ENCODE measurements at regions not wholly inside any gene's neighbourhood (a gene's known extent, or its start where the extent isn't known, plus 50 kb on each side); places are given as distances from the start of the nearest gene placed in this dataset.
A peak's percentile ranks its signal among the peaks of the same experiment; 100 is the strongest.

- no peak for DNase-seq (ENCODE audit: low spot score)
Observed at GRCh38 chr2:151085181-151085611, 176.5 kb downstream of the RBM43 start.

- DNase-seq (ENCODE audit: low spot score) = no peak
Observed at GRCh38 chr2:151083856-151084795, 177.5 kb downstream of the RBM43 start.

GRCh38 chr2:151078889-151079288 is 182.8 kb downstream of the RBM43 start:
- DNase-seq (ENCODE audit: low spot score) = no peak

DNA sequence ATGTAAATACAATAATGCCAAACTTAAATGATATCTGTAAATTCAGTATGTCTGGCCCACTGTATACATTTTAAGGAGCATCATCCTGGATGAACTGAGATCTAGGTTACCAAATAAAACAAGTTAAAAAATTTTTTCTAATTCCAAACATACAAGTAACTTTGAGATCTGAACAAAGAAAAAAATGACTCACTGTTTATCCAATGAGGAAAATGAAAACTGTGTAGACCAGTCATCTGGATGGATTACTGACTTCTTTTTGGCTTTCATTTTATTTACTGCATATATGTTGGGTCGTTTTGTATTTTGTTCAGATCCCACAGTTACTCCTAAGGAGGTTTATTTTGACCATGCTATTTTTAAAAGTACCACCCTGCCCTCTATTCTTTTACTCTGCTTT is 189.8 kb downstream of the RBM43 start:
- DNase-seq (ENCODE audit: low spot score) = no peak

DNA sequence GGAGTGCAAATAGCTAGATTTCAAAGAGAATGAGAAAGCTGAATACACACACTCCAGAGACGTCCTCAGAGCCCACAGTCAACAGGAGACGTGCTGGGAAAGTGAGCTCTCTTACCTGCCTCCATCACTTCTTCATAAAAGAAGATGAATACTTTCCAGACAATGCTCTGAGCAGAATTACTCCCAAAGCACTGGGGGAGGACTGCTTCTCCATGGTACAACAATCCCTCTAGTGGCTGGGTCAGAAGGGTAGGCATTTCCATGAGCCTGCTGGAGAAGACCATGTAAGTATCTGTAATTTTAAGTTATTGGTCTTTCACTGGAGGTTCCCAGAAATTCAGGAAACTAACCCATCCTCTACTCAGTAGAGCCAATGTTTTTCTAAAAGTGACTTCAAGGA is 190.3 kb downstream of the RBM43 start:
- DNase-seq (ENCODE audit: low spot score) = peak; percentile 33

GRCh38 chr2:151070253-151070652 is 191.4 kb downstream of the RBM43 start:
- DNase-seq (ENCODE audit: low spot score) = no peak

DNA sequence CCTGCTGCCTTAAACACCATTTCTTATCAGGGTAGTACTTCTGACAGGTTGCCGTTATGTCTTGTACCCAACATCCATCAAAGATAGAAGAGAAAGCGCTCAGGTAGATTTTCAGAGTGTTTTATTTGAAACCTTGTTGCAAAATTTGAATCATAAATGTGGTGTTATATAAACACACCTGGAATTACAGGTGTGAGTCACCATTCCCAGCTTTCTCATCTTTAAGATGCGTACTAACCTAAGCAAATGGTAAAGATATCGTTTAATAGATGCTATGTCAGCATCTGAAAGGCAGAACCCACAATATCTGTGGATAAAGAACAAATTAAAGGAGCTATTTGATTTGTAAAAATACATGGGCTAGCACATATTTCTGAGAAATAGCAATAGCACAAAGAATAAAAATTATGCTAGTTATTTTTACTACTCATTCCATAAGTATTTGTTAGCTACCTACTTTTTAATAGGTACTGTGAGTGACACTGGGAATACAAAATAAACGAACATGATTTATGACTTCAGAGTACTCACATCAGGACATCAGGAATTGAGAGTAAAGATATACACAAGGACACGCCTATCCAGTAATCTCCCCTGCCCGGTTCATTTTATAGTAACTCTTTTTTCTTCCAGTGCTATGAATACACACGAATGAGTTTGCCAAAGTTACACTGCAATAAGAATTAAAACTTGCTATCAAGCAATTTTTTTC is 193.8 kb downstream of the RBM43 start:
- DNase-seq (ENCODE audit: low spot score) = no peak

- no peak for DNase-seq (ENCODE audit: low spot score)
Observed at GRCh38 chr2:151063271-151063670, 198.4 kb downstream of the RBM43 start.

- DNase-seq (ENCODE audit: low spot score) = no peak
Observed at GRCh38 chr2:151060287-151060686, 201.4 kb downstream of the RBM43 start.

DNA sequence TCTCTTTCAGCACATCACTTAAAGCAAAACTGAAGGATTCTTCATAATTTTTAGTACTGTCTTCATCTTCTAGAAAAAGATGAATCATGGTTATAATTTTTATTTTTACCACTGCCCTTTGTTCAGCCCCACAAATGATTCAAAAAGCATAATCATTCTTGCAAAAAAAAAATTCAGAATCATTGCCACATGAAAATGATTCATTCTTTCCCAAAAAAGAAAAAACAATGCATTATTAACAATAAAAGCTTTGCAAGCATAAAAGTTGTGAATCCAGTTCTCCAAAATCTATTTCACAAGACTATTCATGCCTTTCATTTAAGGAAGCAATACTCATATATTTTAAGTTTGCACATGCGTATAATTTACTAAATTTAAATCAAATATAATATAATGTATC is 204.8 kb downstream of the RBM43 start:
- no peak for DNase-seq (ENCODE audit: low spot score)

DNA sequence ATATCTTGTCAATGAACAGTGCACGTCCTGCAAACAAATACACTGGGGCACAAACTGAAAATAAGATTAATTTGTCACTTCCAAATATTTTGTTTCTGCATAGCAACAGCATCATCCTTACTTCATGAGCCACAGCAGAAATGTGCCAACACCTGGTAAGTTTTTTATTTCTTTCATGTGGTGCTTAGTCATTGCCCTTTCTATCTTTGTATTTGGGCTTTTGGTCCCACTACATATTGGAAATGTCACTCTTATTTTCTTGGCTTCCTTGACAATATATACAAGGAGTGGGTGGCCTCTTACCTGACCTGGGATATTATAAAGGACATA is 208.0 kb downstream of the RBM43 start:
- DNase-seq (ENCODE audit: low spot score) = no peak

DNA sequence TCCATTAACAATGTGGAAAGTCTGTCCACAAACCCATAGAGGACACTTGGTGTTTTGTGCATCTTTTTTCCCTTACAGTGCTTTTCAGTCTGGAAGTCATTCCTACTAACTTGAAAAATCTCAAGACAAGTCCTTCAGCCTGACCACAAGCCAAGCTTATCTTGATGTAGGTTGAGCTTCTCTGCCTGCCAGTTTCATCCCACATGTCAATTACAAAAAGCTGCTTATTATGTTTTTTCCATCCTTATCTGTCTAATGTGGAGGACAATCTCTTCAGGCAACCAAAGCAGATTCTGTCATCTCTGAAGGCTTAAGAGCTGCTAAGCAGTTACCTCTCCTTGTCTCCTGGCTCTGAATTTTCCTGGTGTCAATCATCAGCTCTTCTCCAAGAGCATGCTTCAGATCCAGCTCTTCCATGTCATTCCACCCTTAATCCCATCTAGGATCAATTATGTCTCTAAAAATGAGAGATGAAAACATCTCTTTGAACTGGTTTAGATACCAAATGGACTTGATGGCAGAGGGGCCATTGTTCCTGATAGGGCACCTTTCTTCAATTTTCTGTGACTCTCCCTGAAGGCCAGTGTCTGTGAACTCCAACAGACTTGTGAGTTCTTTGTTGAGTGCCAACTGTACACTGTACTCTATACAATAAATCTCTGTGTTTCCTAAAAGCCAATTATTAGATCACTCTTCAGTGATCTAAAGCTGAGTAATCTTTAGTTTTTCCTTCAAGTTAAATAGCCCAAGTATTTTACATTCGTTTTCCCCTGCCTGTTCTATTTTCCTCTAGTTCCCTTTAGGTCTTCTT is 208.6 kb downstream of the RBM43 start:
- no peak for DNase-seq (ENCODE audit: low spot score)

DNA sequence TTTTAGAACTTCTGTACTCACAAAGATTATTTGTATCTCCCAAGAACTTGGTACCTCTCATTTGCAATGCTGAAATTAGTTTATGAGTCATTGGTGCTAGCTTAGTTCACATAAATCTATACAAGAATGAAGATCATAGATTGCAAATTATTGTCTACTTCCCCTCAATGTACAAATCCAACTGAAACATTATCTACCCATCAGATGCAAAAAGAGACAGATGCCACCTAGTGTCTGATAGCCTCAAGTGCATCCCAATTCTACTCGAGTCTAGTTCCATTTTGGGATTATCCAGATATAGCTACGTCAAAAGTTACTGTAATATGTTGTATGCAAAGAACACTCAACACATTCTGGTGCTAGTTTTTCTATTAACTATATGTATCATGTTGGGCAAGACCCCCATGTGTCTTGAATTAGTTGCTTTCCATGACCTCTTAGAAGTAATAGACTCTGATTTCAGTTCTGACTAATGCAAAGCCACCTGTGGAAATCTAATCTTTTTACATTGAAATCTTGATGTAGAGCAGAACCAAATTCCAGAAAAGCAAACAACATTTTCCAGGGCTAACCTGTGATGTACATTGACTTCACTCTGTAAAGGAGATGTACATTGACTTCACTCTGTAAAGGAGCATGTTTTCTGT is 210.0 kb downstream of the RBM43 start:
- peak; percentile 48 for DNase-seq (ENCODE audit: low spot score)

DNA sequence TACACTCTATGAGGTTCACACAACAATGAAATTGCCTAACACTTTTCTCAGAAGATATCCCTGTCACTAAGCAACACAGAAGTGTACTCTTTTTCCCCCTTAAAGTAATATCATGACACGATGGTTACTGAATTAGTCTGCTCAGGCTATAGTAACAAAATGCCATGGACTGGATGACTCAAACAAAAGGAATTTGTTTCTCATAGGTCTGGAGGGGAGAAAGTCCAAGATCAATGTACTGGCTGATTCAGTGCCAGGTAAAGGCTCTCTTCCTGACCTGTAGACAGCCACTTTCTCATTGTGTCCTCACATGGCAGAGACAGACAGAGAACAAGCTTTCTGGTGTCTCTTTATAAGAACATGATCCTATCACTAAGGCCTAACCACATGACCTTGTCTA is 211.9 kb downstream of the RBM43 start:
- DNase-seq (ENCODE audit: low spot score) = no peak

DNA sequence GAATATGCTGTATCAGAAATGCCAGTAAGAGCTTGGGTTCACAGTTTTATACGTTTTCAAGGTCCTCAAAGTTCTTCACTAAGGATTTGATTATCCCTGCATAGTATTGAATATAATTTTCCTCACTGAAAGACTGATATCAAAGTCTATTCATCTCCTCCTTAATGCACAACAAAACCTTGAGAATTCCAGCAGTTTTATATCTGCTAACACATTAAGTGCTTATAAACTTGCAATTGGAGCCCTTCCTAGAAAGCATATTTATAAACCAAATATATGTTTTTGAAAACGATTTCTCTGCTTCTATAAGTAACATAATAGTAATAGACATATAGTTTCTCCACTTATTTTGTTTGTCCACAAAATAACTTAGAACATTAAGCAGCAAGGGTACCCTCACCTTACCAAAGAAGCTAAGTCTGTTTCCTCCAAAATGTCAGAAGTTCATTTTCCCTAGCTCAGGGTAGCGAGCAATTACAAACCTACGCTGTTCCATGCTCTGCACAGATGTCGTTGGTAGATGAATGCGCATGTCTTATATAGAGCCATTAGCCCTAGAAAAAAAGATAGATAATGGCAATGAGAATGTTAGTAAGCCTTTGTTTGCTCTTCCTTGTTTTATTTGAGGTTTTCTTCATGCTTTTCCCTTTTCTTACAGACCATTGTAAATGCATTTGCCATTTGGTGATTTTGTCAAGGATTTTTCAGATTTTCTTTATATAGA is 213.2 kb downstream of the RBM43 start:
- no peak for DNase-seq (ENCODE audit: low spot score)

DNA sequence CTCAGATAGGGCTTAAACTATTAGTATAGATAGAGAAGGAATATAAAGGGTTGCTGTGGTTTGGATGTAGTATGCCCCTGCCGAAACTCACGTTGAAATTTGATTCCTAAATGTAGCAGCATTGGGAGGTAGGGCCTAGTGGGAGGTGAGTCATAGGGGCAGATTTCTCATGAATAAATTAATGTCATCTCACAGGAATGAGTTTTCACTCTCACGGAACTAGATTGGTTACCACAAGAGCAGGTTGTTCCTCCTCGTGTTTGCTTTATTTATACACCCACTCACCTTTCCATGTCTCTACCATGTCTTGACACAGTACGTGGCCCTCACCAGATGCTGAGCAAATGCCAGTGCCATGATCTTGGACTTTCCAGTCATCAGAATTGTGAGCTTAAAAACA is 218.2 kb downstream of the RBM43 start:
- DNase-seq (ENCODE audit: low spot score) = peak; percentile 79

DNA sequence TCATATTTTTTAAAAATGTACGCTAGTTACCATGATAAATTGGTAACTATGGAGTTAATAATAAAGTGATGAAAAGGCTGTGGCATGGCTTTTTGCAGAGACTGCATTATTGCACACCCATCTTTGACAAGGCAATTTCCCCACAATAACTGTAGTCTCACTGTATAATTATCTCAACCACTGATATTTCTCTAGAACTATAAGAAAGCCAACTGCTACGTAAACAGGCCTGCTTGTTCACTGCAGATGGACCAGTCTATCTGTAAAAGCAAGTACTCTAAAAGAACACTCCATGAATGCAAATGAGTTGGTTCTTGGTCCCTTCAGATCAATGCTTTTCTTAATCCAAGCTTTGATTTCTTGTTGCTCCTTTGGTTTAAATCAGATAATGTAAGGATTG is 218.7 kb downstream of the RBM43 start:
- DNase-seq (ENCODE audit: low spot score) = no peak

GRCh38 chr2:151040039-151040438 is 221.6 kb downstream of the RBM43 start:
- no peak for DNase-seq (ENCODE audit: low spot score)

GRCh38 chr2:151038516-151038915 is 223.1 kb downstream of the RBM43 start:
- DNase-seq (ENCODE audit: low spot score) = no peak

DNA sequence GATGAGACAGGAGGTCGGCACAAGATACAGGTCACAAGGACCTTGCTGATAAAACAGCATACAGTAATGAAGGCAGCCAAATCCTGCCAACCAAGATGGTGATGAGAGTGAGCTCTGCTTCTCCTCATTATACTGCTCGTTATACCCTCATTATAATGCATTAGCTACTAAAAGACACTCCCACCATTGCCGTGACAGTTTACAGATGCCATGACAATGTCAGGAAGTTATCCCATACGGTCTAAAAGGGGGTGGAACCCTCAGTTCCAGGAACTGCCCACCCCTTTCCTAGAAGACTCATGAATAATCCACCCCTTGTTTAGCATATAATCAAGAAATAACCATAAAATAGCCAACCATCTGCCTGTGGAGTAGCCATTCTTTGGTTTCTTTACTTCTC is 224.2 kb downstream of the RBM43 start:
- no peak for DNase-seq (ENCODE audit: low spot score)

Measured in H4 (cell line).